H9 (cell line): ENCODE measurements at regions not wholly inside any gene's neighbourhood (a gene's known extent, or its start where the extent isn't known, plus 50 kb on each side); places are given as distances from the start of the nearest gene placed in this dataset.

Experiments
- DNase-seq: peaks from one replicate; pipeline ENCODE4 v3.0.0-alpha.2; 2017
- H2AFZ ChIP-seq: one replicate; pipeline ENCODE4 v1.6.1; 2013; ENCODE audit warnings: mild to moderate bottlenecking, low read length, control low read depth, moderate library complexity
- H2AK5ac ChIP-seq: 2 replicates; pipeline ENCODE4 v1.6.1; 2013; ENCODE audit warnings: low read length, control low read depth, mixed read lengths; ENCODE audit not compliant: insufficient read length
- H2BK120ac ChIP-seq: one replicate; pipeline ENCODE4 v1.6.1; 2013; ENCODE audit warnings: low read depth, mild to moderate bottlenecking, low read length, control low read depth, inconsistent platforms; ENCODE audit not compliant: poor library complexity, severe bottlenecking
- H2BK12ac ChIP-seq: 2 replicates; pipeline ENCODE4 v1.6.1; 2013; ENCODE audit warnings: low read length, control low read depth, mixed read lengths, low read depth; ENCODE audit not compliant: insufficient read length
- H2BK15ac ChIP-seq: 2 replicates; pipeline ENCODE4 v1.6.1; 2013; ENCODE audit warnings: low read depth, low read length, control low read depth
- H2BK20ac ChIP-seq: one replicate; pipeline ENCODE4 v1.6.1; 2013; ENCODE audit warnings: low read depth, mild to moderate bottlenecking, low read length, control low read depth, inconsistent platforms; ENCODE audit not compliant: poor library complexity, severe bottlenecking
- H2BK5ac ChIP-seq: 2 replicates; pipeline ENCODE4 v1.6.1; 2013; ENCODE audit warnings: low read length, control low read depth, mixed read lengths; ENCODE audit not compliant: insufficient read length
- H3K14ac ChIP-seq: 2 replicates; pipeline ENCODE4 v1.6.1; 2013; ENCODE audit warnings: low read length, control low read depth; ENCODE audit not compliant: insufficient read depth
- H3K18ac ChIP-seq: 2 replicates; pipeline ENCODE4 v1.6.1; 2013; ENCODE audit warnings: low read depth, mild to moderate bottlenecking, mixed read lengths, low read length, control low read depth; ENCODE audit not compliant: insufficient read length
- H3K23ac ChIP-seq: 2 replicates; pipeline ENCODE4 v1.6.1; 2013; ENCODE audit warnings: low read length, control low read depth, mixed read lengths, low read depth; ENCODE audit not compliant: insufficient read length
- H3K23me2 ChIP-seq: 2 replicates; pipeline ENCODE4 v1.6.1; 2013; ENCODE audit warnings: low read depth, mild to moderate bottlenecking, mixed read lengths, low read length, control low read depth; ENCODE audit not compliant: insufficient read length, poor library complexity, severe bottlenecking
- H3K27ac ChIP-seq: 2 replicates; pipeline ENCODE4 v1.5.1; 2013; ENCODE audit warnings: low read length, control low read depth, mixed read lengths, low read depth; ENCODE audit not compliant: insufficient read length
- H3K27me3 ChIP-seq: 2 replicates; pipeline ENCODE4 v1.6.1; 2013; ENCODE audit warnings: low read length, control low read depth, inconsistent platforms; ENCODE audit not compliant: insufficient read depth
- H3K4ac ChIP-seq: 2 replicates; pipeline ENCODE4 v1.6.1; 2013; ENCODE audit warnings: low read depth, mild to moderate bottlenecking, control low read depth, inconsistent platforms, low read length, moderate library complexity
- H3K4me1 ChIP-seq: 2 replicates; pipeline ENCODE4 v1.6.1; 2013; ENCODE audit warnings: low read length, control low read depth, inconsistent platforms; ENCODE audit not compliant: insufficient read depth
- H3K4me2 ChIP-seq: 2 replicates; pipeline ENCODE4 v1.6.1; 2013; ENCODE audit warnings: low read length, control low read depth, mixed read lengths; ENCODE audit not compliant: insufficient read length, insufficient read depth
- H3K56ac ChIP-seq: 2 replicates; pipeline ENCODE4 v1.6.1; 2013; ENCODE audit warnings: low read depth, mild to moderate bottlenecking, mixed read lengths, low read length, control low read depth; ENCODE audit not compliant: insufficient read length
- H3K79me1 ChIP-seq: 2 replicates; pipeline ENCODE4 v1.6.1; 2013; ENCODE audit warnings: low read depth, mild to moderate bottlenecking, moderate library complexity, low read length, control low read depth, inconsistent platforms; ENCODE audit not compliant: insufficient read depth, poor library complexity, severe bottlenecking
- H3K79me2 ChIP-seq: 2 replicates; pipeline ENCODE4 v1.6.1; 2013; ENCODE audit warnings: low read length, control low read depth, inconsistent platforms; ENCODE audit not compliant: insufficient read depth
- H3K9ac ChIP-seq: 2 replicates; pipeline ENCODE4 v1.6.1; 2013; ENCODE audit warnings: low read length, control low read depth, mixed read lengths; ENCODE audit not compliant: insufficient read length; ENCODE audit errors: extremely low read depth
- H3K9me3 ChIP-seq: one replicate; pipeline ENCODE4 v1.6.1; 2013; ENCODE audit warnings: low read depth, low read length, inconsistent platforms; ENCODE audit not compliant: control insufficient read depth
- H3T11ph ChIP-seq: one replicate; pipeline ENCODE4 v1.6.1; 2013; ENCODE audit warnings: mild to moderate bottlenecking, low read length, control low read depth, inconsistent platforms
- H4K20me1 ChIP-seq: one replicate; pipeline ENCODE4 v1.6.1; 2013; ENCODE audit not compliant: control insufficient read depth, insufficient read length, insufficient read depth
- H4K5ac ChIP-seq: 2 replicates; pipeline ENCODE4 v1.6.1; 2013; ENCODE audit warnings: low read depth, mild to moderate bottlenecking, mixed read lengths, low read length, control low read depth; ENCODE audit not compliant: insufficient read length
- H4K8ac ChIP-seq: replicated peaks from 2 replicates; pipeline ENCODE4 v1.6.1; 2013; ENCODE audit warnings: low read length, control low read depth, mixed read lengths, low read depth; ENCODE audit not compliant: insufficient read length
- H4K91ac ChIP-seq: 2 replicates; pipeline ENCODE4 v1.6.1; 2013; ENCODE audit warnings: low read depth, mild to moderate bottlenecking, moderate library complexity, mixed read lengths, low read length, control low read depth; ENCODE audit not compliant: insufficient read length
- H3K27ac Mint-ChIP-seq, 3 experiments: 2 replicates in 2 of 3; 3 replicates in 1 of 3; pipeline ENCODE4 v1.8.0; 2020 to 2021; ENCODE audit warnings: mixed read lengths in 3 of 3, mild to moderate bottlenecking in 1 of 3, moderate library complexity in 1 of 3
- H3K27me3 Mint-ChIP-seq: 2 replicates; pipeline ENCODE4 v1.8.0; 2021; ENCODE audit warnings: low read depth, mild to moderate bottlenecking, moderate library complexity, mixed read lengths
- H3K36me3 Mint-ChIP-seq, 3 experiments: 2 replicates in 2 of 3; 3 replicates in 1 of 3; pipeline ENCODE4 v1.8.0; 2020 to 2021; ENCODE audit warnings: low read depth in 3 of 3, mixed read lengths in 3 of 3; ENCODE audit not compliant: insufficient read depth in 1 of 3
- H3K4me1 Mint-ChIP-seq, 2 experiments: 2 replicates each; pipeline ENCODE4 v1.8.0; 2020; ENCODE audit warnings: mixed read lengths in 2 of 2
- H3K4me3 Mint-ChIP-seq, 2 experiments: 2 replicates in 1 of 2; 3 replicates in 1 of 2; pipeline ENCODE4 v1.8.0; 2020 to 2021; ENCODE audit warnings: mild to moderate bottlenecking in 2 of 2, mixed read lengths in 2 of 2, moderate library complexity in 1 of 2
- H3K9me3 Mint-ChIP-seq, 2 experiments: 2 replicates in 1 of 2; 3 replicates in 1 of 2; pipeline ENCODE4 v1.8.0; 2020; ENCODE audit warnings: mild to moderate bottlenecking in 2 of 2, mixed read lengths in 2 of 2, moderate library complexity in 1 of 2
- CTCF ChIP-seq: fragments of 200-600 bp; sonication (generic); conservative IDR thresholded peaks from 3 replicates; pipeline ENCODE4 v1.8.0; 2021; ENCODE audit warnings: antibody characterized with exemption, mild to moderate bottlenecking
- WGBS: extraction: QIAGEN DNeasy Blood & Tissue Kit; methylation state at CpG from one replicate; pipeline ENCODE4 v1.1.7; 2013; ENCODE audit warnings: missing lambda C conversion rate, low lambda C conversion rate, mixed read lengths; ENCODE audit not compliant: insufficient read length; ENCODE audit errors: extremely low coverage; 5-methylcytosine and 5-hydroxymethylcytosine counted together

GRCh38 chr5:141735823-141736222, 53.8 kb upstream of the ARAP3 start:
- H3K56ac ChIP-seq = no peak overlapping the region
- no peak overlapping the region for H3K9ac ChIP-seq
- no peak for TF ChIP-seq CTCF
- H2BK5ac ChIP-seq = no peak overlapping the region
- no peaks in the 10 kb centered on the region for H3K9me3 Mint-ChIP-seq
- H3K27me3 Mint-ChIP-seq = peaks cover 16% of the 10 kb centered on the region
- no peaks in the 10 kb centered on the region for H3K23me2 ChIP-seq
- no peak overlapping the region for H4K5ac ChIP-seq
- no peak overlapping the region for H3K4me2 ChIP-seq
- H3K79me1 ChIP-seq = no peaks in the 10 kb centered on the region
- no peak overlapping the region for H2BK20ac ChIP-seq
- no peak overlapping the region for H3K4me3 Mint-ChIP-seq
- no peaks in the 10 kb centered on the region for H3K79me2 ChIP-seq
- H3K27me3 ChIP-seq = no peaks in the 10 kb centered on the region
- no peak overlapping the region for H2BK120ac ChIP-seq
- H3K18ac ChIP-seq = no peak overlapping the region
- no peak overlapping the region for H2AK5ac ChIP-seq
- no peaks in the 10 kb centered on the region for H3K9me3 ChIP-seq
- no peak overlapping the region for H2AFZ ChIP-seq
- no peak overlapping the region for H2BK12ac ChIP-seq
- H3K27ac Mint-ChIP-seq = no peak overlapping the region
- H3K4me1 ChIP-seq = peaks cover 3% of the 10 kb centered on the region; the same call in 1 of the 2 replicates
- H3K4me1 Mint-ChIP-seq = peaks cover 22 to 24% of the 10 kb centered on the region in 2 experiments
- no peak for DNase-seq
- H3K36me3 Mint-ChIP-seq = no peaks in the 10 kb centered on the region; a peak in 1 of 7 replicates
- H3K23ac ChIP-seq = no peak overlapping the region
- no peak overlapping the region for H2BK15ac ChIP-seq
- H3T11ph ChIP-seq = no peak overlapping the region
- no peak overlapping the region for H3K4ac ChIP-seq
- WGBS = no CpG with 5 or more reads among the region's 1 CpG
- no peak overlapping the region for H3K14ac ChIP-seq
- no peaks in the 10 kb centered on the region for H4K20me1 ChIP-seq
- no peak overlapping the region for H4K91ac ChIP-seq
- H4K8ac ChIP-seq = no peak overlapping the region
- no peak overlapping the region for H3K27ac ChIP-seq
